H1 (cell line): ENCODE measurements at regions not wholly inside any gene's neighbourhood (a gene's known extent, or its start where the extent isn't known, plus 50 kb on each side); places are given as distances from the start of the nearest gene placed in this dataset.

Source experiments
- CHD1 ChIP-seq: IDR thresholded peaks from 2 replicates; pipeline ENCODE4 v1.6.1; 2012; ENCODE audit warnings: low read depth, low read length, improper control_type of control experiment
- CREB1 ChIP-seq: IDR thresholded peaks from 2 replicates; pipeline ENCODE4 v1.6.1; 2012; ENCODE audit warnings: inconsistent platforms
- EZH2 ChIP-seq: fragments of 200-600 bp; sonication (generic); IDR thresholded peaks from 2 replicates; pipeline ENCODE4 v1.7.1; 2012; ENCODE audit warnings: low read depth, mild to moderate bottlenecking, moderate library complexity, low read length, inconsistent platforms; ENCODE audit not compliant: severe bottlenecking
- JUN ChIP-seq: IDR thresholded peaks from 2 replicates; pipeline ENCODE4 v1.6.1; 2011; ENCODE audit warnings: low read depth, mild to moderate bottlenecking, improper control_type of control experiment, low read length
- PHF8 ChIP-seq: fragments of 200-600 bp; sonication (generic); conservative IDR thresholded peaks from 2 replicates; pipeline ENCODE4 v1.7.1; 2012; ENCODE audit warnings: low read depth, mild to moderate bottlenecking, inconsistent platforms, low read length, moderate library complexity
- POLR2A ChIP-seq, 2 experiments: IDR thresholded peaks; 1 replicate in 1 of 2; 2 replicates in 1 of 2; pipeline ENCODE4 v1.6.1; 2011; ENCODE audit warnings: low read depth in 2 of 2, low read length in 2 of 2, mild to moderate bottlenecking in 2 of 2; ENCODE audit errors: control extremely low read depth in 1 of 2
- POLR2AphosphoS5 ChIP-seq: IDR thresholded peaks from 2 replicates; pipeline ENCODE4 v1.6.1; 2011; ENCODE audit warnings: low read depth, low read length
- SAP30 ChIP-seq: fragments of 300-600 bp; sonication (generic); IDR thresholded peaks from 2 replicates; pipeline ENCODE4 v1.7.1; 2012; ENCODE audit warnings: low read length, moderate library complexity, mild to moderate bottlenecking, inconsistent platforms; ENCODE audit not compliant: insufficient read depth, insufficient replicate concordance
- SIN3A ChIP-seq, 2 experiments: IDR thresholded peaks in 1 of 2; conservative IDR thresholded peaks in 1 of 2; 2 replicates each; pipeline ENCODE4 v1.6.1; 2011 to 2012; ENCODE audit warnings: low read length in 2 of 2, improper control_type of control experiment in 1 of 2, low read depth in 1 of 2, mild to moderate bottlenecking in 1 of 2
- SP4 ChIP-seq: IDR thresholded peaks from 2 replicates; pipeline ENCODE4 v1.6.1; 2012; ENCODE audit warnings: low read length, inconsistent platforms
- TBP ChIP-seq: IDR thresholded peaks from 2 replicates; pipeline ENCODE4 v1.6.1; 2011; ENCODE audit warnings: low read depth, low read length, improper control_type of control experiment
- TCF12 ChIP-seq: IDR thresholded peaks from 2 replicates; pipeline ENCODE4 v1.6.1; 2011; ENCODE audit warnings: low read depth, mild to moderate bottlenecking, low read length
- TF ChIP-seq, protein P1 (sequence below), 3 experiments: IDR thresholded peaks; 1 replicate in 2 of 3; 2 replicates in 1 of 3; pipeline versions ENCODE4 v1.5.1 to v1.6.1; 2011; ENCODE audit warnings: low read length in 3 of 3, mild to moderate bottlenecking in 3 of 3, inconsistent platforms in 2 of 3, low read depth in 1 of 3, moderate library complexity in 1 of 3; ENCODE audit not compliant: insufficient read depth in 1 of 3; ENCODE audit errors: control extremely low read depth in 1 of 3
- TF ChIP-seq, protein P2 (sequence below): IDR thresholded peaks from 2 replicates; pipeline ENCODE4 v1.6.1; 2012; ENCODE audit warnings: inconsistent platforms

DNA sequence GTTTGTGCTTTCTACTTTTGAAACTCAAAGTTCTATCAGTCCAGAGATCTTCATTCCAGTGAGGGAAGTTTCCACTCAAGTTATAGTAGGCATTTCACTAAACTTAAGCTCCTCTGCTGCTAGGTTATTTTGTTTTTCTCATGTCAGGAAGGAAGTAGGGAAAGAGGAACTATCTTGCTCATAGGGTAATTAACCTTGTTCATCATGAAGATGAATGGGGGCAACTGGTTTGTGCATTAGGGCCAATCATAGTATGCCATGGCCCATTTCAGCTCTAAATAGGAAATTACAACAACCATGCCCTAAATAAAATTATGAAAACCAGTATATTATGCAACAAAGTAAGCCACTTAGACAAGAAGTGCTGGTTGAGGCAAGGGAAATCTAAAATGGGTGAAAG is 804.7 kb upstream of the NDST4 start:
- TF ChIP-seq, protein P1, sequence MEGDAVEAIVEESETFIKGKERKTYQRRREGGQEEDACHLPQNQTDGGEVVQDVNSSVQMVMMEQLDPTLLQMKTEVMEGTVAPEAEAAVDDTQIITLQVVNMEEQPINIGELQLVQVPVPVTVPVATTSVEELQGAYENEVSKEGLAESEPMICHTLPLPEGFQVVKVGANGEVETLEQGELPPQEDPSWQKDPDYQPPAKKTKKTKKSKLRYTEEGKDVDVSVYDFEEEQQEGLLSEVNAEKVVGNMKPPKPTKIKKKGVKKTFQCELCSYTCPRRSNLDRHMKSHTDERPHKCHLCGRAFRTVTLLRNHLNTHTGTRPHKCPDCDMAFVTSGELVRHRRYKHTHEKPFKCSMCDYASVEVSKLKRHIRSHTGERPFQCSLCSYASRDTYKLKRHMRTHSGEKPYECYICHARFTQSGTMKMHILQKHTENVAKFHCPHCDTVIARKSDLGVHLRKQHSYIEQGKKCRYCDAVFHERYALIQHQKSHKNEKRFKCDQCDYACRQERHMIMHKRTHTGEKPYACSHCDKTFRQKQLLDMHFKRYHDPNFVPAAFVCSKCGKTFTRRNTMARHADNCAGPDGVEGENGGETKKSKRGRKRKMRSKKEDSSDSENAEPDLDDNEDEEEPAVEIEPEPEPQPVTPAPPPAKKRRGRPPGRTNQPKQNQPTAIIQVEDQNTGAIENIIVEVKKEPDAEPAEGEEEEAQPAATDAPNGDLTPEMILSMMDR (IDR thresholded peaks at IDR 0.05; ENCODE audit: control extremely low read depth in 1 of 3, insufficient read depth in 1 of 3, low read depth in 1 of 3, low read length in 3 of 3), result no peak
- TF ChIP-seq TBP, result no peak
- TF ChIP-seq, protein P2, sequence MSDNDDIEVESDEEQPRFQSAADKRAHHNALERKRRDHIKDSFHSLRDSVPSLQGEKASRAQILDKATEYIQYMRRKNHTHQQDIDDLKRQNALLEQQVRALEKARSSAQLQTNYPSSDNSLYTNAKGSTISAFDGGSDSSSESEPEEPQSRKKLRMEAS, result no peak
- TF ChIP-seq POLR2A (IDR thresholded peaks at IDR 0.05; ENCODE audit: control extremely low read depth in 1 of 2, low read depth in 2 of 2, low read length in 2 of 2), result no peak
- no peak for TF ChIP-seq POLR2AphosphoS5
- no peak for TF ChIP-seq SIN3A (conservative IDR thresholded peaks at IDR 0.05 in 1 of 2, IDR thresholded peaks at IDR 0.05 in 1 of 2; ENCODE audit: low read depth in 1 of 2, low read length in 2 of 2)
- no peak for TF ChIP-seq CHD1
- no peak for TF ChIP-seq SAP30
- no peak for TF ChIP-seq SP4
- TF ChIP-seq EZH2, result no peak
- TF ChIP-seq JUN, result no peak
- no peak for TF ChIP-seq PHF8
- TF ChIP-seq TCF12, result no peak
- no peak for TF ChIP-seq CREB1
